ENCODE measurements at regions not wholly inside any gene's neighbourhood (a gene's known extent, or its start where the extent isn't known, plus 50 kb on each side); places are given as distances from the start of the nearest gene placed in this dataset.

GRCh38 chr6:44535967-44536366 is 148.5 kb downstream of the CDC5L start:
- no peak for TF ChIP-seq REST (IDR thresholded peaks at IDR 0.05; ENCODE audit: borderline replicate concordance)
- TF ChIP-seq EP300 (conservative IDR thresholded peaks at IDR 0.05; ENCODE audit: poor library complexity, severe bottlenecking) = no peak

All from neural cell (in vitro differentiated cells).